H1 (cell line): ENCODE measurements at regions not wholly inside any gene's neighbourhood (a gene's known extent, or its start where the extent isn't known, plus 50 kb on each side); places are given as distances from the start of the nearest gene placed in this dataset.

Experiments used
- GABPA ChIP-seq: IDR thresholded peaks from 2 replicates; pipeline ENCODE4 v1.6.1; 2011; ENCODE audit warnings: mild to moderate bottlenecking, low read length, moderate library complexity, borderline replicate concordance; ENCODE audit not compliant: insufficient read depth
- SP4 ChIP-seq: IDR thresholded peaks from 2 replicates; pipeline ENCODE4 v1.6.1; 2012; ENCODE audit warnings: low read length, inconsistent platforms
- TF ChIP-seq, protein P1 (sequence below): fragments of 300-600 bp; sonication (generic); IDR thresholded peaks from 2 replicates; pipeline ENCODE4 v1.7.1; 2012; ENCODE audit warnings: low read length, moderate library complexity, mild to moderate bottlenecking, inconsistent platforms; ENCODE audit not compliant: insufficient replicate concordance
- TF ChIP-seq, protein P2 (sequence below): IDR thresholded peaks from 2 replicates; pipeline ENCODE4 v1.6.1; 2011; ENCODE audit warnings: low read length, improper control_type of control experiment

GRCh38 chr2:78068808-78069207 is 546.6 kb upstream of the LRRTM4 start (continued):
- TF ChIP-seq, protein P1, sequence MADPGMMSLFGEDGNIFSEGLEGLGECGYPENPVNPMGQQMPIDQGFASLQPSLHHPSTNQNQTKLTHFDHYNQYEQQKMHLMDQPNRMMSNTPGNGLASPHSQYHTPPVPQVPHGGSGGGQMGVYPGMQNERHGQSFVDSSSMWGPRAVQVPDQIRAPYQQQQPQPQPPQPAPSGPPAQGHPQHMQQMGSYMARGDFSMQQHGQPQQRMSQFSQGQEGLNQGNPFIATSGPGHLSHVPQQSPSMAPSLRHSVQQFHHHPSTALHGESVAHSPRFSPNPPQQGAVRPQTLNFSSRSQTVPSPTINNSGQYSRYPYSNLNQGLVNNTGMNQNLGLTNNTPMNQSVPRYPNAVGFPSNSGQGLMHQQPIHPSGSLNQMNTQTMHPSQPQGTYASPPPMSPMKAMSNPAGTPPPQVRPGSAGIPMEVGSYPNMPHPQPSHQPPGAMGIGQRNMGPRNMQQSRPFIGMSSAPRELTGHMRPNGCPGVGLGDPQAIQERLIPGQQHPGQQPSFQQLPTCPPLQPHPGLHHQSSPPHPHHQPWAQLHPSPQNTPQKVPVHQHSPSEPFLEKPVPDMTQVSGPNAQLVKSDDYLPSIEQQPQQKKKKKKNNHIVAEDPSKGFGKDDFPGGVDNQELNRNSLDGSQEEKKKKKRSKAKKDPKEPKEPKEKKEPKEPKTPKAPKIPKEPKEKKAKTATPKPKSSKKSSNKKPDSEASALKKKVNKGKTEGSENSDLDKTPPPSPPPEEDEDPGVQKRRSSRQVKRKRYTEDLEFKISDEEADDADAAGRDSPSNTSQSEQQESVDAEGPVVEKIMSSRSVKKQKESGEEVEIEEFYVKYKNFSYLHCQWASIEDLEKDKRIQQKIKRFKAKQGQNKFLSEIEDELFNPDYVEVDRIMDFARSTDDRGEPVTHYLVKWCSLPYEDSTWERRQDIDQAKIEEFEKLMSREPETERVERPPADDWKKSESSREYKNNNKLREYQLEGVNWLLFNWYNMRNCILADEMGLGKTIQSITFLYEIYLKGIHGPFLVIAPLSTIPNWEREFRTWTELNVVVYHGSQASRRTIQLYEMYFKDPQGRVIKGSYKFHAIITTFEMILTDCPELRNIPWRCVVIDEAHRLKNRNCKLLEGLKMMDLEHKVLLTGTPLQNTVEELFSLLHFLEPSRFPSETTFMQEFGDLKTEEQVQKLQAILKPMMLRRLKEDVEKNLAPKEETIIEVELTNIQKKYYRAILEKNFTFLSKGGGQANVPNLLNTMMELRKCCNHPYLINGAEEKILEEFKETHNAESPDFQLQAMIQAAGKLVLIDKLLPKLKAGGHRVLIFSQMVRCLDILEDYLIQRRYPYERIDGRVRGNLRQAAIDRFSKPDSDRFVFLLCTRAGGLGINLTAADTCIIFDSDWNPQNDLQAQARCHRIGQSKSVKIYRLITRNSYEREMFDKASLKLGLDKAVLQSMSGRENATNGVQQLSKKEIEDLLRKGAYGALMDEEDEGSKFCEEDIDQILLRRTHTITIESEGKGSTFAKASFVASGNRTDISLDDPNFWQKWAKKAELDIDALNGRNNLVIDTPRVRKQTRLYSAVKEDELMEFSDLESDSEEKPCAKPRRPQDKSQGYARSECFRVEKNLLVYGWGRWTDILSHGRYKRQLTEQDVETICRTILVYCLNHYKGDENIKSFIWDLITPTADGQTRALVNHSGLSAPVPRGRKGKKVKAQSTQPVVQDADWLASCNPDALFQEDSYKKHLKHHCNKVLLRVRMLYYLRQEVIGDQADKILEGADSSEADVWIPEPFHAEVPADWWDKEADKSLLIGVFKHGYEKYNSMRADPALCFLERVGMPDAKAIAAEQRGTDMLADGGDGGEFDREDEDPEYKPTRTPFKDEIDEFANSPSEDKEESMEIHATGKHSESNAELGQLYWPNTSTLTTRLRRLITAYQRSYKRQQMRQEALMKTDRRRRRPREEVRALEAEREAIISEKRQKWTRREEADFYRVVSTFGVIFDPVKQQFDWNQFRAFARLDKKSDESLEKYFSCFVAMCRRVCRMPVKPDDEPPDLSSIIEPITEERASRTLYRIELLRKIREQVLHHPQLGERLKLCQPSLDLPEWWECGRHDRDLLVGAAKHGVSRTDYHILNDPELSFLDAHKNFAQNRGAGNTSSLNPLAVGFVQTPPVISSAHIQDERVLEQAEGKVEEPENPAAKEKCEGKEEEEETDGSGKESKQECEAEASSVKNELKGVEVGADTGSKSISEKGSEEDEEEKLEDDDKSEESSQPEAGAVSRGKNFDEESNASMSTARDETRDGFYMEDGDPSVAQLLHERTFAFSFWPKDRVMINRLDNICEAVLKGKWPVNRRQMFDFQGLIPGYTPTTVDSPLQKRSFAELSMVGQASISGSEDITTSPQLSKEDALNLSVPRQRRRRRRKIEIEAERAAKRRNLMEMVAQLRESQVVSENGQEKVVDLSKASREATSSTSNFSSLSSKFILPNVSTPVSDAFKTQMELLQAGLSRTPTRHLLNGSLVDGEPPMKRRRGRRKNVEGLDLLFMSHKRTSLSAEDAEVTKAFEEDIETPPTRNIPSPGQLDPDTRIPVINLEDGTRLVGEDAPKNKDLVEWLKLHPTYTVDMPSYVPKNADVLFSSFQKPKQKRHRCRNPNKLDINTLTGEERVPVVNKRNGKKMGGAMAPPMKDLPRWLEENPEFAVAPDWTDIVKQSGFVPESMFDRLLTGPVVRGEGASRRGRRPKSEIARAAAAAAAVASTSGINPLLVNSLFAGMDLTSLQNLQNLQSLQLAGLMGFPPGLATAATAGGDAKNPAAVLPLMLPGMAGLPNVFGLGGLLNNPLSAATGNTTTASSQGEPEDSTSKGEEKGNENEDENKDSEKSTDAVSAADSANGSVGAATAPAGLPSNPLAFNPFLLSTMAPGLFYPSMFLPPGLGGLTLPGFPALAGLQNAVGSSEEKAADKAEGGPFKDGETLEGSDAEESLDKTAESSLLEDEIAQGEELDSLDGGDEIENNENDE = no peak
- TF ChIP-seq GABPA (no peak), SP4 (no peak)
- TF ChIP-seq, protein P2, sequence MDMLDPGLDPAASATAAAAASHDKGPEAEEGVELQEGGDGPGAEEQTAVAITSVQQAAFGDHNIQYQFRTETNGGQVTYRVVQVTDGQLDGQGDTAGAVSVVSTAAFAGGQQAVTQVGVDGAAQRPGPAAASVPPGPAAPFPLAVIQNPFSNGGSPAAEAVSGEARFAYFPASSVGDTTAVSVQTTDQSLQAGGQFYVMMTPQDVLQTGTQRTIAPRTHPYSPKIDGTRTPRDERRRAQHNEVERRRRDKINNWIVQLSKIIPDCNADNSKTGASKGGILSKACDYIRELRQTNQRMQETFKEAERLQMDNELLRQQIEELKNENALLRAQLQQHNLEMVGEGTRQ = no peak
